ACC112 (cell line): ENCODE measurements at regions not wholly inside any gene's neighbourhood (a gene's known extent, or its start where the extent isn't known, plus 50 kb on each side); places are given as distances from the start of the nearest gene placed in this dataset.

ENCODE experiments used
- H2AFZ ChIP-seq: fragments of 200-600 bp; sonication (generic); one replicate; pipeline ENCODE4 v1.6.0; 2017; ENCODE audit warnings: antibody characterized with exemption, low read length; ENCODE audit not compliant: unreplicated experiment
- H3K27ac ChIP-seq: fragments of 200-600 bp; sonication (generic); 2 replicates; pipeline ENCODE4 v1.5.1; 2014; ENCODE audit warnings: low read depth, mild to moderate bottlenecking, antibody characterized with exemption, low read length, moderate library complexity
- H3K27me3 ChIP-seq: fragments of 200-600 bp; sonication (generic); 2 replicates; pipeline ENCODE4 v1.6.1; 2014; ENCODE audit warnings: mild to moderate bottlenecking, antibody characterized with exemption, low read length, moderate library complexity, mixed read lengths; ENCODE audit not compliant: insufficient read depth
- H3K36me3 ChIP-seq: fragments of 200-600 bp; sonication (generic); 2 replicates; pipeline ENCODE4 v1.6.1; 2016; ENCODE audit warnings: mild to moderate bottlenecking, antibody characterized with exemption, low read length, moderate library complexity, mixed read lengths; ENCODE audit not compliant: insufficient read depth
- H3K4me1 ChIP-seq: fragments of 200-600 bp; sonication (generic); one replicate; pipeline ENCODE4 v1.6.1; 2016; ENCODE audit warnings: low read length, mixed read lengths; ENCODE audit not compliant: insufficient read depth, unreplicated experiment, control insufficient read depth
- H3K4me3 ChIP-seq: fragments of 200-600 bp; sonication (generic); 2 replicates; pipeline ENCODE4 v1.5.1; 2014; ENCODE audit warnings: mild to moderate bottlenecking, low read depth, low read length
- H3K79me2 ChIP-seq: fragments of 200-600 bp; sonication (generic); one replicate; pipeline ENCODE4 v1.6.0; 2016; ENCODE audit warnings: low read length; ENCODE audit not compliant: control insufficient read depth, unreplicated experiment, insufficient read depth

- Histone ChIP-seq H3K36me3 (no peaks in the 10 kb centered on the region), H2AFZ (no peak overlapping the region), H3K27ac (no peak overlapping the region), H3K4me1 (peaks cover 11% of the 10 kb centered on the region), H3K4me3 (no peak overlapping the region), H3K27me3 (no peaks in the 10 kb centered on the region), H3K79me2 (no peaks in the 10 kb centered on the region)
Observed at GRCh38 chr7:132899-133298, 59.5 kb upstream of the FAM20C start.

- no peaks in the 10 kb centered on the region for H3K36me3 ChIP-seq
- H2AFZ ChIP-seq, result no peak overlapping the region
- H3K79me2 ChIP-seq, result no peaks in the 10 kb centered on the region
- no peaks in the 10 kb centered on the region for H3K27me3 ChIP-seq
- peaks cover 11% of the 10 kb centered on the region for H3K4me1 ChIP-seq
- no peak overlapping the region for H3K27ac ChIP-seq
- H3K4me3 ChIP-seq, result no peak overlapping the region
Observed at GRCh38 chr7:133470-133869, 58.9 kb upstream of the FAM20C start.

- H3K4me3 ChIP-seq, result no peak overlapping the region
- no peak overlapping the region for H2AFZ ChIP-seq
- H3K27me3 ChIP-seq, result no peaks in the 10 kb centered on the region
- H3K27ac ChIP-seq, result no peak overlapping the region
- H3K36me3 ChIP-seq, result no peaks in the 10 kb centered on the region
- H3K4me1 ChIP-seq, result peaks cover 11% of the 10 kb centered on the region
- no peaks in the 10 kb centered on the region for H3K79me2 ChIP-seq
Observed at GRCh38 chr7:134029-134428, 58.3 kb upstream of the FAM20C start.

- no peaks in the 10 kb centered on the region for H3K79me2 ChIP-seq
- H3K4me3 ChIP-seq, result no peak overlapping the region
- H3K4me1 ChIP-seq, result peaks cover 6% of the 10 kb centered on the region
- H3K27ac ChIP-seq, result no peak overlapping the region
- H2AFZ ChIP-seq, result no peak overlapping the region
- H3K36me3 ChIP-seq, result no peaks in the 10 kb centered on the region
- H3K27me3 ChIP-seq, result no peaks in the 10 kb centered on the region
Observed at GRCh38 chr7:134561-135256, 57.7 kb upstream of the FAM20C start.

GRCh38 chr7:135257-135653 lies 57.1 kb upstream of the FAM20C start:
- no peaks in the 10 kb centered on the region for H3K27me3 ChIP-seq
- no peaks in the 10 kb centered on the region for H3K36me3 ChIP-seq
- no peak overlapping the region for H2AFZ ChIP-seq
- H3K4me1 ChIP-seq, result peaks cover under 1% of the 10 kb centered on the region
- H3K4me3 ChIP-seq, result no peak overlapping the region
- H3K79me2 ChIP-seq, result no peaks in the 10 kb centered on the region
- no peak overlapping the region for H3K27ac ChIP-seq

GRCh38 chr7:135731-136645 lies 56.4 kb upstream of the FAM20C start:
- H3K79me2 ChIP-seq, result no peaks in the 10 kb centered on the region
- H3K4me1 ChIP-seq, result no peaks in the 10 kb centered on the region
- H2AFZ ChIP-seq, result no peak overlapping the region
- no peaks in the 10 kb centered on the region for H3K27me3 ChIP-seq
- no peak overlapping the region for H3K27ac ChIP-seq
- no peak overlapping the region for H3K4me3 ChIP-seq
- H3K36me3 ChIP-seq, result no peaks in the 10 kb centered on the region

- Histone ChIP-seq H3K79me2 (no peaks in the 10 kb centered on the region), H3K36me3 (no peaks in the 10 kb centered on the region), H3K4me1 (no peaks in the 10 kb centered on the region), H3K27ac (no peak overlapping the region), H3K4me3 (no peak overlapping the region), H3K27me3 (no peaks in the 10 kb centered on the region), H2AFZ (no peak overlapping the region)
Observed at GRCh38 chr7:137094-137891, 55.1 kb upstream of the FAM20C start.

- Histone ChIP-seq H3K4me3 (no peak overlapping the region), H3K79me2 (no peaks in the 10 kb centered on the region), H3K4me1 (no peaks in the 10 kb centered on the region), H3K27me3 (no peaks in the 10 kb centered on the region), H2AFZ (no peak overlapping the region), H3K36me3 (no peaks in the 10 kb centered on the region), H3K27ac (no peak overlapping the region)
Observed at GRCh38 chr7:139131-139530, 53.2 kb upstream of the FAM20C start.

- no peaks in the 10 kb centered on the region for H3K79me2 ChIP-seq
- H2AFZ ChIP-seq, result no peak overlapping the region
- no peaks in the 10 kb centered on the region for H3K36me3 ChIP-seq
- no peak overlapping the region for H3K27ac ChIP-seq
- H3K4me1 ChIP-seq, result no peaks in the 10 kb centered on the region
- H3K4me3 ChIP-seq, result no peak overlapping the region
- H3K27me3 ChIP-seq, result no peaks in the 10 kb centered on the region
Observed at GRCh38 chr7:139561-140243, 52.7 kb upstream of the FAM20C start.

- Histone ChIP-seq H3K4me1 (no peaks in the 10 kb centered on the region), H3K27me3 (no peaks in the 10 kb centered on the region), H3K79me2 (no peaks in the 10 kb centered on the region), H3K4me3 (no peak overlapping the region), H3K27ac (no peak overlapping the region), H2AFZ (no peak overlapping the region), H3K36me3 (no peaks in the 10 kb centered on the region)
Observed at GRCh38 chr7:140996-141395, 51.4 kb upstream of the FAM20C start.
